ENCODE measurements at regions not wholly inside any gene's neighbourhood (a gene's known extent, or its start where the extent isn't known, plus 50 kb on each side); places are given as distances from the start of the nearest gene placed in this dataset.

GRCh38 chrX:69101683-69102251 lies 63.5 kb downstream of the PJA1 start:
- no peak for DNase-seq
- TF ChIP-seq CTCF (IDR thresholded peaks at IDR 0.05; ENCODE audit: unreplicated experiment) = no peak
- Mint-ChIP-seq H3K9me3 (ENCODE audit: low read depth, unreplicated experiment) (no peaks in the 10 kb centered on the region), H3K4me1 (ENCODE audit: low read depth, unreplicated experiment) (no peaks in the 10 kb centered on the region), H3K27me3 (ENCODE audit: unreplicated experiment) (no peaks in the 10 kb centered on the region), H3K36me3 (ENCODE audit: insufficient read depth, unreplicated experiment) (no peaks in the 10 kb centered on the region), H3K4me3 (ENCODE audit: low read depth, unreplicated experiment) (no peak overlapping the region), H3K27ac (ENCODE audit: unreplicated experiment) (no peak overlapping the region)
- CTCF ChIA-PET = no interaction called here
- no TSS peak for BruUV-seq (replicated peaks)
- intact Hi-C loops (cut with micrococcal nuclease; ENCODE audit: unreplicated experiment) = no loop called here

- no peak for DNase-seq
- intact Hi-C loops (cut with micrococcal nuclease; ENCODE audit: unreplicated experiment) = no loop called here
- Mint-ChIP-seq H3K4me3 (ENCODE audit: low read depth, unreplicated experiment) (no peak overlapping the region), H3K27ac (ENCODE audit: unreplicated experiment) (no peak overlapping the region), H3K4me1 (ENCODE audit: low read depth, unreplicated experiment) (no peaks in the 10 kb centered on the region), H3K36me3 (ENCODE audit: insufficient read depth, unreplicated experiment) (no peaks in the 10 kb centered on the region), H3K27me3 (ENCODE audit: unreplicated experiment) (no peaks in the 10 kb centered on the region), H3K9me3 (ENCODE audit: low read depth, unreplicated experiment) (no peaks in the 10 kb centered on the region)
- BruUV-seq (replicated peaks) = no TSS peak
- CTCF ChIA-PET = no interaction called here
- TF ChIP-seq CTCF (IDR thresholded peaks at IDR 0.05; ENCODE audit: unreplicated experiment) = no peak
Measured at GRCh38 chrX:69100478-69100877, 64.8 kb downstream of the PJA1 start.

- Mint-ChIP-seq H3K27ac (ENCODE audit: unreplicated experiment) (no peak overlapping the region), H3K36me3 (ENCODE audit: insufficient read depth, unreplicated experiment) (no peaks in the 10 kb centered on the region), H3K4me1 (ENCODE audit: low read depth, unreplicated experiment) (no peaks in the 10 kb centered on the region), H3K27me3 (ENCODE audit: unreplicated experiment) (no peaks in the 10 kb centered on the region), H3K9me3 (ENCODE audit: low read depth, unreplicated experiment) (no peaks in the 10 kb centered on the region), H3K4me3 (ENCODE audit: low read depth, unreplicated experiment) (no peak overlapping the region)
- DNase-seq = no peak
- no peak for TF ChIP-seq CTCF (IDR thresholded peaks at IDR 0.05; ENCODE audit: unreplicated experiment)
- no TSS peak for BruUV-seq (replicated peaks)
- intact Hi-C loops (cut with micrococcal nuclease; ENCODE audit: unreplicated experiment) = no loop called here
- CTCF ChIA-PET = no interaction called here
Measured at GRCh38 chrX:69097451-69098236, 67.6 kb downstream of the PJA1 start.

- no peak for DNase-seq
- no peak overlapping the region for H3K4me3 Mint-ChIP-seq (ENCODE audit: low read depth, unreplicated experiment)
- no peaks in the 10 kb centered on the region for H3K9me3 Mint-ChIP-seq (ENCODE audit: low read depth, unreplicated experiment)
- no TSS peak for BruUV-seq (replicated peaks)
- CTCF ChIA-PET = no interaction called here
- H3K27me3 Mint-ChIP-seq (ENCODE audit: unreplicated experiment) = no peaks in the 10 kb centered on the region
- no peak for TF ChIP-seq CTCF (IDR thresholded peaks at IDR 0.05; ENCODE audit: unreplicated experiment)
- no peak overlapping the region for H3K27ac Mint-ChIP-seq (ENCODE audit: unreplicated experiment)
- no peaks in the 10 kb centered on the region for H3K4me1 Mint-ChIP-seq (ENCODE audit: low read depth, unreplicated experiment)
- intact Hi-C loops (cut with micrococcal nuclease; ENCODE audit: unreplicated experiment) = no loop called here
- no peaks in the 10 kb centered on the region for H3K36me3 Mint-ChIP-seq (ENCODE audit: insufficient read depth, unreplicated experiment)
Measured at GRCh38 chrX:69096963-69097362, 68.3 kb downstream of the PJA1 start.
